ENCODE measurements at regions not wholly inside any gene's neighbourhood (a gene's known extent, or its start where the extent isn't known, plus 50 kb on each side); places are given as distances from the start of the nearest gene placed in this dataset.
A peak's percentile ranks its signal among the peaks of the same experiment; 100 is the strongest.

DNA sequence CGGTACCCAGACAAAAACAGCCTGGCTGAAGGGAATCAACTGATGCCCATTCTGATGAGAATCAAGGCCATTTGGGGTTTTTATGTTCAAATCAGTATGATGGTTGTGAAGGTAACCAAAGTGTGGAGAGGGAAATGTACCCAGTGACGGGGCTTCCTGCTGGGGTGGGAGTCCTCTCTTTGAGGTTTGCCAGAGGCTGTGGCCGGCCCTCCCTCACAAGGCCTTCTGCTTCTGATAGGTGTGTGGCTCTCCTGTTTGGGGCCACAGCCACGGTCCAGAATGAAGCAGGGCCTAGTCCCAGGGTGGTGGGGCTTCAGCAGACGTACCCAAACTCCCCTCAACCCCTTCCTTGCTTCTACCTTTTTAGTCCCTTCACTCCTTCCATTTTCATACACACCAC, 86.7 kb upstream of the NAA20 start:
- no peak for DNase-seq

DNA sequence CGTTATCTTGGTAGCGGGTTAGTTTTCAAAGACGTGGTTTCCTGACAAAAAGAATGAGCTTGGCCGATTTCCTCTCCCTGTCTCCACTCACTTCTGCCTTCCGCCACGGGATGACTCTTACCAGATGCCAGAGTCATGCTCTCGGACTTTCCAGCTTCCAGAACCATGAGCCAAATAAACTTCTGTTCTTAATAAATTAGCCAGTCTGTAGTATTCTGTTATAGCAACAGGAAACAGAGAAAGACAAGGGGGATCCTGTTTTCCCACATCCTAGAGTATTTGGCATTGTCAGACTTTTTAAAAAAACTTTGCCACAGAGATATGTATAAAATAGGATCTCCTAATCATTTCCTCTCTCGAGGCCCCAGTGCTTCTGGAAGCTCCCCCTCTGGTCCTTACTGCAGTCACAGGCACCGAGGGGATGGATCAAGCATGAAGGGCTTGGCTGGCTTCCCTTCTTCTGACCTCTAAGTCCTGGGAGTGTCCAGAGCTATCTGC, 84.9 kb upstream of the NAA20 start:
- no peak for DNase-seq

GRCh38 chr20:19934792-19935491, 82.2 kb upstream of the NAA20 start:
- DNase-seq, result peak; percentile 98

GRCh38 chr20:19935842-19936241, 81.3 kb upstream of the NAA20 start:
- peak; percentile 8 for DNase-seq

DNA sequence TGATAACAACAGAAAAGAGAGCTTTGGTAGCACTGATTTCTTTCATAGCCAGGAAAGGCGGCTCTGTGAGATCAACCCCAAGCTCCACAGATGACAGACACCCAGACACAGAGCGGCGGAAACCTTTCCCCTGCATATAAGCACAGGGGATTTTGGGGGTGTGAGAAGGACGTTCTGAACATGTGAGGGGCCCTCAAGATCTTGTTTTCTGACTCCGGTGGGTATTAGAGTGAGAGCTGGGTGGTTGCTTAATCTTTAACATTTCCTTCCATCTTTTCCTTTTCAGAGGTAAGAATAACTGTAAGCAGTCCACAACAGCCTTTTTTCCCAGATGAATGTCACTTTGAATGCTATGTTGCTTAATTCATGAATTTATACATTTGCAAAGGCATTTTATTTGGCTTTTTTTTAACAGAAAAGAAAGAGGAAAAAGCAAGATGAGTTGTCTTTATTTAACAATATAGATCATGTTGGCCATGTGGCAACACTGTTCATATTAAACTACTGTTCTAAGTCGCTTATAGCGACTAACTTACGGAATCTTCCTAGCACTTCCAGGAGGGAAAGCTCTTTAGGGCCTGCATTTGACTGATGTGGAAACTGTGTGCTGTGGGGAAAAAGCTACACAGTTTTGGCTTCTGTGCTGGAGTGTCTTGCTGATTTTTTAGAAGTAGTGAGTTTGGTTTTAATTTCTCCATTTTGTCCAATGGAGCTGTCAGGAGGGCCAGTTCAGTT, 80.5 kb upstream of the NAA20 start:
- DNase-seq, result no peak

- no peak for DNase-seq
Observed at GRCh38 chr20:19937218-19937617, 79.9 kb upstream of the NAA20 start.

DNA sequence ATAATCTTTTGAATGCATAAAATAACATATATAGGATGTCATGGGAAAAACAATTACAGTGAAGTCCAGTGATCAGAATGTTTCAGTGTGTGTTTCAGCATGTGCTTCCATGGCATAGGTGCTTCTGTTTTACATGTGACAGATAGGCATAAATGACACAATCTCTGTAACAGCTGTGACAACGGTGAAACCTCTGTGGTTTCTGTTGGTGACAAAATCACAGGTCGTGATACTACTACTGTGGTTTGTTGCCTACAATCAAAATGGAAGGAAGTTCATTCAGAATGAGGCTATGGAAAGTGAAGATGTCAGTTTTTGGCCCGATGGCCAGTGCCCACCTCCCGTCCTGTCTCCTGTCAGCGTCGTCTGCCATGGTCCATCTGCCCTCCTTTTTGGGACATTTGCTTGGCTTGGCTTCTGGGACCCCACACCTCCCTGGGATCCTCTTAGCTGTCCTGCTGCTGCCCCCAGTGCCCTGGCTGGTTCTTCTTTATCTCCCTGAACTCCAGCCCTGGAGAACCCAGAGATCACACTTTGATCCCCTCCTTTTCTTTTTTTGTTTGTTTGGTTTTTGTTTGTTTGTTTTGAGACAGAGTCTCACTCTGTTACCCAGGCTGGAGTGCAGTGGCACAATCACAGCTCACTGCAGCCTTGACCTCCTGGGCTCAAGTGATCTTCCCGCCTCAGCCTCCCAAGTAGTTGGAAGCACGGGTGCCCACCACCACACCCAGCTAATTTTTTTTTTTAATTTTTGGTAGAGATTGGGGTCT, 79.3 kb upstream of the NAA20 start:
- DNase-seq, result no peak

DNA sequence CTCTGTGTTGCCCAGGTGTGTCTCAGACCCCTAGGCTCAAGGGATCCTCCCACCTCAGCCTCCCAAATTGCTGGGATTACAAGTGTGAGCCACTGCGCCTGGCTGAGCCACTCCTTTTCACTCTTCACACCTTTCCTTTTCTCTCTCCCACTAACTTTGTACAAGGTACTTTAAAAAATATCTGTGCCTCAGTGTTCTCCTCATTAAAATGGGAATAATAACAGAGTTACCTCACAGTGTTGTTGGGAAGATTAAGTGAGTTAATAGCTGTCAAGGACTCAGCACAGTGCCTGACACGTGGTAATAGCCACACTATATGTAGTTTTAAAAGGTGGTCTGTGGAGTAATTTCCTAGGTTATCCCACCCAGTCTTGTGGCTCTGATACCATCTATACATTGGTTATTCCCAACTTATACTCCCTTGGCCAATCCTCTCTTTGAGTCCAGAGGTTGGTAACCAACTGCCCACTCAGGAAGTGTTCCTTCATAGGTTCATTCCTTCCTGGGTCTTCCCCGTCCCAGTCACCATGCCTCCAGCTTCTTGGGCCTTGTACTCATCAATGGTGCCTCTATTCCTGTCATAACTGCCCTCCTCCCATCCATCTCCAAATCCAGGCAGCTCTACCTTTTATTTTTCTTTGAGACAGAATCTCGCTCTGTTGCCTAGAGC, 78.6 kb upstream of the NAA20 start:
- no peak for DNase-seq

GRCh38 chr20:19940988-19941460, 76.1 kb upstream of the NAA20 start:
- no peak for DNase-seq

GRCh38 chr20:19942611-19943010, 74.6 kb upstream of the NAA20 start:
- DNase-seq, result no peak

GRCh38 chr20:19943061-19943521, 74.1 kb upstream of the NAA20 start:
- no peak for DNase-seq

GRCh38 chr20:19944772-19945459, 72.2 kb upstream of the NAA20 start:
- no peak for DNase-seq

GRCh38 chr20:19945732-19946670, 71.2 kb upstream of the NAA20 start:
- DNase-seq, result no peak

GRCh38 chr20:19947611-19948264, 69.4 kb upstream of the NAA20 start:
- no peak for DNase-seq

DNA sequence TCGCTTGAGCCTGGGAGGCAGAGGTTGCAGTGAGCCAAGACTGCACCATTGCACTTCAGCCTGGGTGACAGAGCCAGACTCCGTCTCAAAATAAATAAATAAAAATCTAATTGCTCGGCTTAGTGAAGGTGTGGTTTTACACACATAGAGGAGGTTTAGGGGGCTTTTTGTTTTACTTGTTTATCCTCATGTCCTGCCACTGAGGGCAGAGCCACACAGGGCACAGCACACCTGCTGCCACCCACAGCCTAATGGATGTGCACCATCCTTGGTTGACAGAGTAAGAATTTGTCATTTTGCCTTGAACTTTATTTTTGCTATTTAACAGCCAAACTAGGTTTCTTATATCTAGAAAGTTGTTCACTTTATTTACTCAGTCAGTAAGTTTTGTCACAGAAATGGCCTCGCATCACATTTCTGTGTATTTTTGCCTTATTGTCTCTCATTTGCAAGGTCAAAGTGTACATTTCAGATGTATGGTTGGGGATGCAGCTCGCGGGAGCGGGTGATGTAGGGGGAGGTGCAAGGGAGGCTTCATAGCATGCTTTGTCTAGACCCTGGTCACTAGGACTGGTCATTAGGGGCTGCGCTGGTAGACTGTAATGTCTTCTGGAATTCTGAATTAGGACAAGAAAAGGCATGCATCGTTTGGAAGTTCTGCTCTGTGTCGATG, 67.8 kb upstream of the NAA20 start:
- DNase-seq, result no peak

DNA sequence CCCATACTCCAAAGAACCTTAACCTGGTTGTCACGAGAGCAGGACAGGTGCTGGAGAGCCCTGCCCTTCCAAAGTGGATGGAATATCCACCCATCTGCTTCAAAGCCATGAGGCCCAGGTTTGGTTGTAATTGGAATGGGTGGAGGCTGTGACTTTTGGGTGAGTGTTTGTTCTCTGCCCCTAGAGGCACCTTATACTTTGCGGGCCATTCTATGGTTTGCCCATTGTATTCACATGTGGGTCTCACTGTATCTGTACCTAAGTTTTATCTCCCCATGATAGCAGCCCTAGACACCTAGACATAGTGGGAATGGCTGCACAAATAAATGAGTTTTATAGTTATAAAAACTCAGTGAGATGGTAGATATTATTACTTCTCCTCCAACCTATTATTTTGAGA, 67.1 kb upstream of the NAA20 start:
- no peak for DNase-seq

GRCh38 chr20:19952392-19952791, 64.8 kb upstream of the NAA20 start:
- peak; percentile 6 for DNase-seq

- DNase-seq, result no peak
Observed at GRCh38 chr20:19953606-19954005, 63.6 kb upstream of the NAA20 start.

- no peak for DNase-seq
Observed at GRCh38 chr20:19956976-19957375, 60.2 kb upstream of the NAA20 start.

DNA sequence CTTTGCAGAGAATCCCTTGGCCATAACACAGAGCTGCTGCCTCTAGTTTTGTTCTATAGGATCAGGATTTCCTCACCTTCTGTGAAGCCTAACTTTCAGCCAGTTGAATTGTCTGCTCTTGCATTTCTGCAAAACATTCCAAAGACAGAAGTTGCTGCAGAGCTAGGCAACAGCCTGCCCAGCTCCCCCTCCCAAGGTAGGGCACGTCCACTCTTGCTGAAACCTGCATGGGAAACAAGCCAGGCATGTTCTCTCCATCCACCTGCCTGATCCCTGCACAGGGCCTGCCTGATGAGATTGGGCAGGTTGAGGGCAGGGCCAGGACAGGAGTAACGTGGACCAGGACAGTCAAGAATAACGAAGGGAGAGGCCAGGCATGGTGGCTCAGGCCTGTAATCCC, 58.9 kb upstream of the NAA20 start:
- DNase-seq, result no peak
